ENCODE measurements at regions not wholly inside any gene's neighbourhood (a gene's known extent, or its start where the extent isn't known, plus 50 kb on each side); places are given as distances from the start of the nearest gene placed in this dataset.

DNA sequence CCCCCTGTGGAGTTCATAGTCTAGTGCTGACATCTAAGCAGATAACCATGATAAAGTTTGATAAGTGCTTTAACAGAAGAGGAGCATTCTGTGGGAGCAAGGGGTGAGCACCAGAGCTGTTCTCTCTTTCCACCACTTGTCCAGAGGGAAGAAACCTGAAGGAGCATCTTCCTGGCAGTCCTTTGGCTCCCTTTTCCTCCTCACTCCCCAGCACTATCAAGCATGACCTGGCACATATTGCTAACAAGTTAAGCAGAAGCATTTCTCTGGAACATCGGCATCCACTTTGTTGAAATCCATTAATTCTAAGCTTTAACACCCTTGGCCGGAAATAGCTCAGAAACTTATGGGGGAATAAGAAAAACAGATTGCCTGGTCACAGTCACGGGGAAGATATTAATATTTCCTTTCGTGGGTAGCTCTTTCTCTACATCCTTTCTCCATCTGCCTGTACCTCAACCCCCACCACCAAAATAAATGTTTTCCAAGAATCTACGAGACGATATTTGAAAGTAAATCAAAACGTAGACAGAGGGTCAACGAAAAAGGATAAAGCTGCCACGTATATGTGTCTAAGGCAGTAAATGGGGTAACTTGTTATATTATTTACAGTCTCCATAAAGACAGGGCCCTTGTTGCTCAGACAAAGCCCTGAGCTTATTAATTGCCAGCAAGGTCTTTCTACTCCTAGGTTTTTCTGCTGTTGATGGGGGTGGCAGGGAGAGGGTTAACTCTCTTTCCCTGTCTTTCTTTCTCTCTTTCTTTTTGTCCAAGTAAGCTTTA is 351.4 kb downstream of the NUF2 start:
- DNase-seq (ENCODE audit: low read depth, low spot score) = no peak
- in situ Hi-C loops (cut with HindIII; ENCODE audit: low pct_unique_long_range_greater_than_20kb, low sequenced_read_pairs) = no loop called here

- in situ Hi-C loops (cut with HindIII; ENCODE audit: low pct_unique_long_range_greater_than_20kb, low sequenced_read_pairs) = no loop called here
- DNase-seq (ENCODE audit: low read depth, low spot score) = no peak
These were observed 352.0 kb downstream of the NUF2 start for GRCh38 chr1:163673759-163674151.

GRCh38 chr1:163674236-163674635 is 352.5 kb downstream of the NUF2 start:
- DNase-seq (ENCODE audit: low read depth, low spot score) = no peak
- in situ Hi-C loops (cut with HindIII; ENCODE audit: low pct_unique_long_range_greater_than_20kb, low sequenced_read_pairs) = no loop called here

- in situ Hi-C loops (cut with HindIII; ENCODE audit: low pct_unique_long_range_greater_than_20kb, low sequenced_read_pairs) = no loop called here
- DNase-seq (ENCODE audit: low read depth, low spot score) = no peak
These were observed 363.0 kb downstream of the NUF2 start for GRCh38 chr1:163684785-163685184.

DNA sequence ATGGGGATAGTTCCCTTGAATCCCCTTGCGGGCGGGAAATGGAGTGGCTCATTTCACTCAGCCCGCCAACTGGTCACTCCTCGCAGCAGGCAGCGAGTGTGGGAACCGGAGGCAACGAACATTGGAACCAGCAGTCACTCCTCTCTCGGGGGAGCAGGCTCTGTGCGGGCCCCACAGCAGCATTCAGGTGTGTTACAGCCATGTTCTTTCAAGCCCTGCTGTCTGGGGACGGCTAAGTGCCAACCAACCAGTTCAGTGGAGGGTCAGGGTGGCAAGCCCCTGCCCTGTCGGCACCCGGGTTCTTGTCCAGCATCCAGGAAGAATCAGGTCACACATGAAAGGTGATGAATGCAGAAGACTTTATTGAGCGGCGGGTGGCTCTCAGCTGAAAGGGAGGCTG is 370.5 kb downstream of the NUF2 start:
- no peak for DNase-seq (ENCODE audit: low read depth, low spot score)
- in situ Hi-C loops (cut with HindIII; ENCODE audit: low pct_unique_long_range_greater_than_20kb, low sequenced_read_pairs) = no loop called here

DNA sequence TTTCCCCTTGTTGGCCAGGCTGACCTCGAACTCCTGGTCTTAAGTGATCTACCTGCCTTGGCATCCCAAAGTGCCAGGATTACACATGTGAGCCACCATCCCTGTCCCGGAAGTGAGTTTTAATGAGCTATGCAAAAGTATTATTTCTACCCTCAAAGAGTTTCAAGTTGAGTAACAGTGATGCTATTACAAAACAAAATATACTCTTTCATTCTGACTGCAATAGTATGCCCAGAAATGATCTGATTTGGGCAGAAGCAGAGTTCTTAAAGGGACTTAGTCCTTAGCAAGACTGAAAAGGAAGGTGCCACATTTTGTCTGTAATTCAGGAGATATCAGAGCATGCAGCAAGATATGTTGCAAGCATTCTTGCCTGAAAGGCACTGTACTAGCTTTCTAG is 375.4 kb downstream of the NUF2 start:
- DNase-seq (ENCODE audit: low read depth, low spot score) = no peak
- in situ Hi-C loops (cut with HindIII; ENCODE audit: low pct_unique_long_range_greater_than_20kb, low sequenced_read_pairs) = no loop called here

DNA sequence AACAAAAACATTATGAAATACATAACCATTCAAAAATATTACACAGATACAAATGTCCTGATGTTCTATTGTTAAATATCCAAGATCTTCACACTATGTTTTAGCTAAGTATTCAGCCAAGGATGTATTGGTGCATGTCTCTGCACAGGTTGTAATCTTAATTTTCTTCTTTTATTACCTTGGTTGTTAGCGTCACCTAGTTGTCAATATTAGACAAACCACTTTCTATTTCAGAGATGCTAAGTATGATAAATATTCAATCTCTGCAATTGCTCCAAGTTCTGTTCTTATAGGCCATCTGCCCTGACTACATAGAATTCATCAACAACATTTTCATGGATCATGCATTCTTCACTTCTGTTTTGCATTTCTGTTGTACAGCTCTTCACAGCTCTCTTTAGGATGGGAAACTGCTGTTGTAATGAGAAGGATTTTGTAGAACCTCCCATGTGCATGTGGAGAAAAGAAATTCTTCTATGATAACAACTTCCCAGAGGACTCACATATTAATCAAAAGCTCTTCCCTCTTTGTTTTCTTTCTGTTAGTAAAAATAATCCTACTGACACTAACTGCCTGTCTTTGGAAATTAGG is 380.1 kb downstream of the NUF2 start:
- no peak for DNase-seq (ENCODE audit: low read depth, low spot score)
- in situ Hi-C loops (cut with HindIII; ENCODE audit: low pct_unique_long_range_greater_than_20kb, low sequenced_read_pairs) = no loop called here

DNA sequence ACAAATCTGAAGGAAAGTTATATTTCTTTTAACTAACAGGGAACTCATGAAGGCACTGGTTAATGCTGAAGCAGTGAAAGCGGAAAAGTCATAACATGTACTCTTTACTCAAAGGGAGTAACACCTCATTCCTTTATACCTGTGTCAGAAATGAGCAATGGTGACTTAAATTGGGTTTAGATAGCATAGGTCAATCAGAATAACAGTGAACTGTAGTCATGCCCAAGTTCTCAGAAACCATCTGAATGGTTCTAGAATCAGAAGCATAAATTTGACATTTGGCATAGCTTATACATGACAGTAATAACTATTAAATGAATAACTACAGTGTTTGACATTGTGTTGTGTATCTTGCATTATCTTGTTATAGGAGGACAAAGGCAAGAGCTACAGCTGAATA is 382.0 kb downstream of the NUF2 start:
- in situ Hi-C loops (cut with HindIII; ENCODE audit: low pct_unique_long_range_greater_than_20kb, low sequenced_read_pairs) = no loop called here
- no peak for DNase-seq (ENCODE audit: low read depth, low spot score)

GRCh38 chr1:163706915-163707314 is 385.2 kb downstream of the NUF2 start:
- in situ Hi-C loops (cut with HindIII; ENCODE audit: low pct_unique_long_range_greater_than_20kb, low sequenced_read_pairs) = no loop called here
- no peak for DNase-seq (ENCODE audit: low read depth, low spot score)

- in situ Hi-C loops (cut with HindIII; ENCODE audit: low pct_unique_long_range_greater_than_20kb, low sequenced_read_pairs) = no loop called here
- no peak for DNase-seq (ENCODE audit: low read depth, low spot score)
These were observed 387.9 kb downstream of the NUF2 start for GRCh38 chr1:163709636-163710035.

- in situ Hi-C loops (cut with HindIII; ENCODE audit: low pct_unique_long_range_greater_than_20kb, low sequenced_read_pairs) = no loop called here
- no peak for DNase-seq (ENCODE audit: low read depth, low spot score)
These were observed 390.6 kb downstream of the NUF2 start for GRCh38 chr1:163712321-163712720.

DNA sequence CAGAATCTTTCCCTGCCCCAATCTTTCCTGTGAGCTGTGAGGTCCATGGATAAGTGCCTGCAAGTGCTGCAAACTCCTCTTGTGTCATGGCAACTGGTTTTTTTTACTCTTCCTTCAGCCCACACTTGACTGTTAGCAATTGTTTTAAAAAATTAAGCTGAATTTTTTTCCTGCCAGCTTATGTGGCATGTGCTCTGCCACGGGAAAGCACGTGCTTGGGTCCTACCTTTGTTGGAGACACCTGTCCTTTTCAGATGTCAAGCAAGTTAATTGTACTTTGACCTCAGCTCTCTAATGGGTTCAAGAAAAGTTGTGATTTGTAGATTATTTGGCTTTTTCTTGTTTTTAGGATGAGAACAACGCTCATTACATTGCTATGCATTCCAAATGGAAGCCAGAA is 398.5 kb downstream of the NUF2 start:
- in situ Hi-C loops (cut with HindIII; ENCODE audit: low pct_unique_long_range_greater_than_20kb, low sequenced_read_pairs) = no loop called here
- DNase-seq (ENCODE audit: low read depth, low spot score) = no peak

GRCh38 chr1:163725551-163725950 is 403.8 kb downstream of the NUF2 start:
- in situ Hi-C loops (cut with HindIII; ENCODE audit: low pct_unique_long_range_greater_than_20kb, low sequenced_read_pairs) = no loop called here
- no peak for DNase-seq (ENCODE audit: low read depth, low spot score)

DNA sequence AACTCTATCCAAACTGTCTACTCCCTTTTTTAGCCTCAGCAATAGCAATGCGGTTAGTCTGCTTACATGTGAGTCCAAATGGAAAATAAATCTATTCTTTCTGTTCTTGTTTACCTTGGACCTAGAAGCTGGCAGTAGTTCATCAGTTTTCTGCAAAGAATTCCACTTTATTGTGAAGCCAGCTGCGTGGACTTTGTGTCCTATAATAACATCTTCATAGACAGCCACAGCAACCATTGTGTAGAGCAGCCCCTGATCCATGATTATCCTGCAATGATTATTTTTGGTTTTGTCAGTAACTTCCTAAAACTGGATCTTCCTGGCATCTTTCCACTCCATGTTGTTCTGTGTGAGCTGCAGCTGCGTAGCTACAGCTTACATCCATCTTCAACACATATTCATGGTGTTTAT is 408.7 kb downstream of the NUF2 start:
- no peak for DNase-seq (ENCODE audit: low read depth, low spot score)
- in situ Hi-C loops (cut with HindIII; ENCODE audit: low pct_unique_long_range_greater_than_20kb, low sequenced_read_pairs) = no loop called here

DNA sequence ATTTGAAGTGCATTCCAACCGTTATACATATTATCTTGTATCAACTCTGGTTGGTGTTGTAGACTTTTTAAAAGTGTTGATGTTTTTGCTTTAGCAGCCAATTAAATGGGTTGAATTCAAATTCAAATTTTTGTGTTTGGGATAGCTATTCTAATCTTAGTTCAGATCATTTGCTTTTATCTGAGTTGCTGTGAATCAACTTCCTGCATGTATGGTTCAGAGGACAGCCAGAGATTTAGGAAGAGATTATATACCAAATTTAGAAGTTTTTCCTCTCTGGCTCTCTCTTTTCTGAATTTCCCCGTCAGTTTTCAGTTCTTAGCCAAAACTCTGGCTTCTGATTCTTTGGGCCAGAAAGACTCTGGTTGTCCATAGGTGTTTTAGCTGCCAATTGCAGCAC is 415.5 kb downstream of the NUF2 start:
- no peak for DNase-seq (ENCODE audit: low read depth, low spot score)
- in situ Hi-C loops (cut with HindIII; ENCODE audit: low pct_unique_long_range_greater_than_20kb, low sequenced_read_pairs) = no loop called here

DNA sequence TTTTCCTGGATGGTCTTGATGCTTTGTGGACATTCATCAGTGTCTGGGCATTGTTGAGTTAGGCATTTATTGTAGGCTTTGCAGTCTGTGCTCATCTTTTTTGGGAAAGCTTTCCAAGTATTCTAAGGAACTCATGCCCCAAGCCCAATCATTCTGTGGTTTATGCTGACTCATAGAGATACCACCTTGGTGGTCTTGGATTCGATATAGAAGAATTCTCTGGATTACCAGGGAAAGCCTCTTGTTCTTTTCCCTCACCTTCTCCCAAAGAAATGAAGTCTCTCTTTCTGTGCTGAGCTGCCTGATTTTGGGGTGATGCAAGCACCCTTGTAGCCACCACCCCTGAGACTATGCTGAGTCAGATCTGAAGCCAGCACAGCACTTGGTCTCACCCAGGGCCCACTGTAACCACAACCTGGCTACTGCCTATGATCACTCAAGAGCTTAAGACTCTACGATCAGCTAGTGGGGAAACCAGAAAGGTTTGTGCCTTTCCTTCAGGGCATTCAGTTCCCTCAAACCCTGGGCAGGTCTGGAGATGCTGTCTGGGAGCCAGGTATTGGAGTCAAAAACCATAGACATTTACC is 422.6 kb downstream of the NUF2 start:
- in situ Hi-C loops (cut with HindIII; ENCODE audit: low pct_unique_long_range_greater_than_20kb, low sequenced_read_pairs) = no loop called here

GRCh38 chr1:163745204-163745603 is 423.4 kb downstream of the NUF2 start:
- no peak for DNase-seq (ENCODE audit: low read depth, low spot score)
- in situ Hi-C loops (cut with HindIII; ENCODE audit: low pct_unique_long_range_greater_than_20kb, low sequenced_read_pairs) = no loop called here

More for the DNA sequence above, 422.6 kb downstream of the NUF2 start:
- no peak for DNase-seq (ENCODE audit: low read depth, low spot score)

DNA sequence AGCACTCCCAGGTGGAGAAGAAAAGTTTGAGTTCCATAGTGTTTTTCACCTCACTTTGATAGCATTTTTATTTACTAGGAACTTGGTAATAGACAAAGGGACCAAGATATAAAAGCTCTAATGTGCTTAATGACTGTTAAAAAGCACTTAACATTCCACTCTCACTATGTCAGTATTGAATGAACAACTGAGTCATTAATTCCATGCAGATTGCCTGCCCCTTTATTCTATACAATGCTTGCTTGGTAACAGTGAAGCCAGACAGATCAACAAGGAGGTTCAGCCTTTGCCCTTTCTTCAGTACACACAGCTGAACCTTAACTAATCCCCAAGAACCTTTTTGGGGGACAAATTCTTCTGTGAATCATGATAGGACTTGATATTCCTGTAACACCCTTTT is 425.5 kb downstream of the NUF2 start:
- no peak for DNase-seq (ENCODE audit: low read depth, low spot score)
- in situ Hi-C loops (cut with HindIII; ENCODE audit: low pct_unique_long_range_greater_than_20kb, low sequenced_read_pairs) = no loop called here

DNA sequence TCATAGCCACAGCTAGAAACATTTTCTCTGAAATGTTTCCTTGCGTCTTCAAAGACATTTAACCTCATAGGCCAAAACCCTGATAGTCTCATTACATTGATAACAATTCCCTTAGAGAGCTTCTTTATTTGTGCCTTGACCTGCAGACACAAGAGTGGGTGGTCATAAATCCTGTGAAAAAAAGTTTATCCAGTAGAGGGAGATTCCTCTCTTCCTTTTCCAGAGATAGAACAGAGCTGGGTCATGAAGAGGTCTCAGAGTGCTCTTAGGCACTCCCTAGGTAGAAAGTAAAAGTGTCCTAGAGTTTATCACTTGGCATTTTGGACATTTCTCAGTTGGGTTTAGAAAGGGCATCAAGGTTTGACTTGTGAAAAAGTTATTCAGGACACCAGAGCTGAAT is 426.1 kb downstream of the NUF2 start:
- in situ Hi-C loops (cut with HindIII; ENCODE audit: low pct_unique_long_range_greater_than_20kb, low sequenced_read_pairs) = no loop called here

More for the DNA sequence above, 426.1 kb downstream of the NUF2 start:
- DNase-seq (ENCODE audit: low read depth, low spot score) = no peak
